K562 (cell line): ENCODE measurements at regions not wholly inside any gene's neighbourhood (a gene's known extent, or its start where the extent isn't known, plus 50 kb on each side); places are given as distances from the start of the nearest gene placed in this dataset.

Source experiments
- ATAC-seq: fragments of 200-7000 bp; cut with Tn5 transposase; 3 replicates; pipeline ENCODE4 v1.9.1; 2020; ENCODE audit warnings: moderate library complexity
- BruUV-seq: library from RNA; stranded (reverse); fragments of 400-500 nt; replicated peaks from 2 replicates; lab custom pipeline; 2021; lab: Mats Ljungman, UMichigan
- CTCF ChIA-PET: fragments of 300-600 bp; formaldehyde crosslinking; extraction: SDS; loops from one replicate; lab custom pipeline; 2021; ENCODE audit warnings: low intra/inter-chr PET ratio; lab: Yijun Ruan, JAX
- POLR2A ChIA-PET: fragments of 300-600, 350-650 bp; sonication (Branson Sonifier 250); formaldehyde crosslinking; extraction: SDS; loops from one replicate; lab custom pipeline; 2021; ENCODE audit warnings: antibody characterized with exemption, inconsistent platforms; lab: Yijun Ruan, JAX
- DNase-seq, 4 experiments: peaks; one replicate each; pipeline versions ENCODE4 v3.0.0 to v3.0.0-alpha.2; 2011 to 2018; ENCODE audit warnings: low spot score in 3 of 4, mixed read lengths in 3 of 4; ENCODE audit errors: extremely low read depth in 1 of 4
- FAIRE-seq: peaks from 2 replicates; lab custom pipeline; 2011; peaks lifted over from hg19 to GRCh38; lab: Jason Lieb, UNC
- H2AFZ ChIP-seq: 2 replicates; pipeline ENCODE4 v1.6.0; 2011; ENCODE audit warnings: low read depth, low read length, control low read depth, inconsistent platforms
- H3K27ac ChIP-seq: fragments of 200-600 bp; 3 replicates; pipeline ENCODE4 v1.8.0; 2011; ENCODE audit warnings: low read depth, mild to moderate bottlenecking, control low read depth, inconsistent platforms, low read length, moderate library complexity, mixed read lengths; ENCODE audit errors: extremely low read depth
- H3K27me3 ChIP-seq, 2 experiments: fragments of 300-600 bp in 1 of 2; 2 replicates in 1 of 2; 3 replicates in 1 of 2; pipeline versions ENCODE4 v1.6.0 to v1.8.0; 2011; ENCODE audit warnings: inconsistent platforms in 2 of 2, low read length in 2 of 2, mild to moderate bottlenecking in 1 of 2, mixed read lengths in 1 of 2, moderate library complexity in 1 of 2; ENCODE audit not compliant: control insufficient read depth in 2 of 2, insufficient read depth in 2 of 2
- H3K36me3 ChIP-seq: fragments of 300-600 bp; 3 replicates; pipeline ENCODE4 v1.8.0; 2011; ENCODE audit warnings: mild to moderate bottlenecking, low read length, inconsistent platforms; ENCODE audit not compliant: control insufficient read depth, insufficient read depth
- H3K4me1 ChIP-seq, 2 experiments: fragments of 200-600 bp in 1 of 2; replicated peaks in 1 of 2; 2 replicates in 1 of 2; 3 replicates in 1 of 2; pipeline versions ENCODE4 v1.5.1 to v1.8.0; 2011; ENCODE audit warnings: inconsistent platforms in 2 of 2, low read length in 2 of 2, mild to moderate bottlenecking in 1 of 2, mixed read lengths in 1 of 2, moderate library complexity in 1 of 2; ENCODE audit not compliant: control insufficient read depth in 2 of 2, insufficient read depth in 2 of 2
- H3K4me2 ChIP-seq: 2 replicates; pipeline ENCODE4 v1.6.1; 2011; ENCODE audit warnings: low read length, control low read depth, inconsistent platforms, mixed read lengths; ENCODE audit not compliant: insufficient read depth
- H3K4me3 ChIP-seq: fragments of 200-600 bp; sonication (generic), shearing (Covaris generic); 2 replicates; pipeline ENCODE4 v1.5.1; 2016; ENCODE audit warnings: control low read depth, inconsistent platforms
- H3K79me2 ChIP-seq: fragments of 200-600 bp; 3 replicates; pipeline ENCODE4 v1.8.0; 2011; ENCODE audit warnings: low read length, inconsistent platforms; ENCODE audit not compliant: control insufficient read depth, insufficient read depth
- H3K9ac ChIP-seq, 2 experiments: 2 replicates each; pipeline versions ENCODE4 v1.6.0 to v1.6.1; 2011; ENCODE audit warnings: low read depth in 2 of 2, low read length in 2 of 2, control low read depth in 1 of 2, inconsistent platforms in 1 of 2, mild to moderate bottlenecking in 1 of 2, mixed read lengths in 1 of 2; ENCODE audit not compliant: insufficient read depth in 1 of 2
- H3K9me1 ChIP-seq: one replicate; pipeline ENCODE4 v1.6.0; 2011; ENCODE audit warnings: inconsistent platforms, mild to moderate bottlenecking, low read length, moderate library complexity; ENCODE audit not compliant: control insufficient read depth, insufficient read depth
- H3K9me3 ChIP-seq: replicated peaks from 2 replicates; pipeline ENCODE4 v1.5.1; 2011; ENCODE audit warnings: low read depth, low read length, inconsistent platforms; ENCODE audit not compliant: control insufficient read depth, insufficient read depth
- H4K20me1 ChIP-seq: replicated peaks from 2 replicates; pipeline ENCODE4 v1.6.1; 2011; ENCODE audit warnings: low read length, inconsistent platforms, mixed read lengths; ENCODE audit not compliant: control insufficient read depth, insufficient read depth
- BRF1 ChIP-seq: IDR thresholded peaks from 3 replicates; pipeline ENCODE4 v1.6.1; 2011; ENCODE audit warnings: borderline replicate concordance, mild to moderate bottlenecking; ENCODE audit not compliant: insufficient read length; ENCODE audit errors: extremely low read depth
- ETV1 ChIP-seq: fragments of 450-650 bp; conservative IDR thresholded peaks from 2 replicates; pipeline ENCODE4 v1.6.1; 2016; ENCODE audit warnings: missing genetic modification characterization, control low read depth, low read depth, missing compliant biosample characterization
- L3MBTL2 ChIP-seq: fragments of 450-650 bp; IDR thresholded peaks from 2 replicates; pipeline ENCODE4 v1.6.1; 2016; ENCODE audit warnings: mild to moderate bottlenecking, moderate library complexity
- NCOA6 ChIP-seq: fragments of 450-650 bp; IDR thresholded peaks from 2 replicates; pipeline ENCODE4 v1.6.1; 2017; ENCODE audit warnings: mild to moderate bottlenecking
- NFIC ChIP-seq: fragments of 450-650 bp; IDR thresholded peaks from 2 replicates; pipeline ENCODE4 v1.6.1; 2017; ENCODE audit warnings: mild to moderate bottlenecking, inconsistent platforms
- NFIX ChIP-seq: fragments of 250-450 bp; sonication (Bioruptor Pico); IDR thresholded peaks from 2 replicates; pipeline ENCODE4 v1.4.0; 2020; ENCODE audit warnings: low read depth, mild to moderate bottlenecking, moderate library complexity
- RBM22 ChIP-seq: fragments of 200-400 bp; formaldehyde crosslinking; IDR thresholded peaks from 2 replicates; pipeline ENCODE4 v1.6.1; 2018; ENCODE audit warnings: low read length, low read depth; ENCODE audit not compliant: poor library complexity, severe bottlenecking
- SMARCC2 ChIP-seq: fragments of 450-650 bp; IDR thresholded peaks from 2 replicates; pipeline ENCODE4 v1.6.1; 2017; ENCODE audit warnings: antibody characterized with exemption, moderate library complexity, mild to moderate bottlenecking, low read depth
- TAF7 ChIP-seq: fragments of 450-650 bp; IDR thresholded peaks from 2 replicates; pipeline ENCODE4 v1.6.1; 2016; ENCODE audit warnings: missing genetic modification characterization, missing compliant biosample characterization
- ZNF143 ChIP-seq: sonication (generic); formaldehyde crosslinking; IDR thresholded peaks from 2 replicates; pipeline ENCODE4 v1.9.0; 2022; ENCODE audit warnings: mild to moderate bottlenecking, missing genetic modification reagents
- ZNF77 ChIP-seq: fragments of 250-450 bp; sonication (Bioruptor Pico); IDR thresholded peaks from 2 replicates; pipeline ENCODE4 v1.5.0; 2020
- WGBS: fragments of 100-300 bp; shearing (Covaris generic); methylation state at CpG from one replicate; pipeline ENCODE4 v1.1.6; 2016; ENCODE audit warnings: low coverage, mixed read lengths; ENCODE audit not compliant: insufficient coverage; ENCODE audit errors: missing lambda C conversion rate; 5-methylcytosine and 5-hydroxymethylcytosine counted together
- in situ Hi-C: fragments of 300-500 bp; cut with MboI; formaldehyde crosslinking; loops from 4 replicates; pipeline ENCODE4 v1.15.0; 2018; ENCODE audit warnings: inconsistent platforms, mixed read lengths
- intact Hi-C: fragments of 100-400 bp; cut with micrococcal nuclease; formaldehyde crosslinking; loops from 2 replicates; pipeline ENCODE4 v1.14.2; 2022

- Histone ChIP-seq H3K9ac (no peak overlapping the region), H4K20me1 (peaks cover 3% of the 10 kb centered on the region; the same call in 1 of the 2 replicates), H3K4me3 (no peak overlapping the region), H3K27me3 (peaks cover 56 to 74% of the 10 kb centered on the region in 2 experiments), H3K79me2 (no peaks in the 10 kb centered on the region), H3K9me1 (no peaks in the 10 kb centered on the region), H3K4me2 (no peak overlapping the region), H3K9me3 (no peaks in the 10 kb centered on the region), H2AFZ (no peak overlapping the region), H3K36me3 (no peaks in the 10 kb centered on the region), H3K27ac (no peak overlapping the region), H3K4me1 (peaks cover 0 to 4% of the 10 kb centered on the region in 2 experiments; a peak in 2 of 5 replicates)
- in situ Hi-C loops: no loop called here
- POLR2A ChIA-PET: interaction anchor here (0.6 to 1.3 kb wide), 4 partner anchors 13 to 87 kb away, joined by 3 to 8 read pairs (median 3); no protein-coding TSS in a partner anchor
- CTCF ChIA-PET: no interaction called here
- no peak for ATAC-seq
- WGBS: 2% methylated on average over 28 of the region's 29 CpGs
- DNase-seq: no peak
- intact Hi-C loops: no loop called here
- BruUV-seq: no TSS peak
- no peak for FAIRE-seq
- TF ChIP-seq TAF7 (tag): no peak
- TF ChIP-seq ZNF143 (CRISPR knock-in tag): no peak
- no peak for TF ChIP-seq NCOA6
- TF ChIP-seq SMARCC2: no peak
These were observed 70.2 kb downstream of the FAM43A start for GRCh38 chr3:194755671-194756459.

DNA sequence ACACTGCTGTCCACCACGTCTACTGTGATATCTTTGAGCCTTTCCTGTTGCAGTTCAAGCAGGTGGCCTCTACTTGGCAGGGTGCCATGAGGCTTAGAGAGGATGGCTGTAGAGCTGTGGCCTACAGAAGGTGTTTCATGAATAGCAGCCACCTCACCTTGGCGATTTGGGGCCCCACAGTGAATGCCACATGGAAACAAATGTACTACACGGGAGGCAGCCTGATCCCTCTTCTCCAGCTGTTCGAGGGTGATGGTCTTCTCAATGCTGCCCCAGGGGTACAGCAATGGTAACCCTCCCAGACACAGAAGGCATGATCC lies 70.7 kb downstream of the FAM43A start:
- FAIRE-seq (no peak), DNase-seq (peak in 1 of 4 experiments; percentile 11), ATAC-seq (no peak)
- CTCF ChIA-PET: no interaction called here
- WGBS: 0% methylated on average over 4 of the region's 4 CpGs
- no peak overlapping the region for H3K27ac ChIP-seq
- TF ChIP-seq BRF1 (no peak), RBM22 (no peak), ZNF77 (no peak), NFIC (peak; percentile 85), L3MBTL2 (no peak), ETV1 (no peak), NFIX (CRISPR knock-in tag) (0 out of 2 replicates have a peak, but pooled peaks have one; percentile 14)
- TF ChIP-seq, all 486 proteins: peak for 2
- POLR2A ChIA-PET: interaction anchor here (0.9 to 1.3 kb wide), 2 partner anchors 13 to 88 kb away, joined by 3 to 8 read pairs; no protein-coding TSS in a partner anchor
- no TSS peak for BruUV-seq
- H3K4me1 ChIP-seq: peaks cover 0 to 4% of the 10 kb centered on the region in 2 experiments; a peak in 2 of 5 replicates
- in situ Hi-C loops (no loop called here), intact Hi-C loops (no loop called here)
- H4K20me1 ChIP-seq: peaks cover 3% of the 10 kb centered on the region; the same call in 1 of the 2 replicates
- no peak overlapping the region for H2AFZ ChIP-seq
- no peaks in the 10 kb centered on the region for H3K79me2 ChIP-seq
- H3K27me3 ChIP-seq: peaks cover 59 to 75% of the 10 kb centered on the region in 2 experiments
- H3K9me1 ChIP-seq: no peaks in the 10 kb centered on the region
- no peak overlapping the region for H3K9ac ChIP-seq
- H3K4me3 ChIP-seq: no peak overlapping the region
- no peaks in the 10 kb centered on the region for H3K9me3 ChIP-seq
- H3K36me3 ChIP-seq: no peaks in the 10 kb centered on the region
- no peak overlapping the region for H3K4me2 ChIP-seq
